ENCODE measurements at regions not wholly inside any gene's neighbourhood (a gene's known extent, or its start where the extent isn't known, plus 50 kb on each side); places are given as distances from the start of the nearest gene placed in this dataset.

- no peak for TF ChIP-seq ZFP3 (CRISPR knock-in tag; IDR thresholded peaks at IDR 0.05)
- TF ChIP-seq SNAI2 (CRISPR knock-in tag; IDR thresholded peaks at IDR 0.05), result no peak
- no peak for TF ChIP-seq CREB5 (CRISPR knock-in tag; IDR thresholded peaks at IDR 0.05; ENCODE audit: low read depth)
- TF ChIP-seq RARB (CRISPR knock-in tag; IDR thresholded peaks at IDR 0.05), result no peak
- TF ChIP-seq PPARA (CRISPR knock-in tag; IDR thresholded peaks at IDR 0.05; ENCODE audit: borderline replicate concordance), result no peak
- no peak for TF ChIP-seq ZNF70 (CRISPR knock-in tag; IDR thresholded peaks at IDR 0.05)
- TF ChIP-seq ESRRG (CRISPR knock-in tag; IDR thresholded peaks at IDR 0.05), result no peak
- TF ChIP-seq CSDC2 (CRISPR knock-in tag; IDR thresholded peaks at IDR 0.05), result no peak
- TF ChIP-seq ISL1 (CRISPR knock-in tag; IDR thresholded peaks at IDR 0.05), result no peak
- TF ChIP-seq ZC3H10 (CRISPR knock-in tag; IDR thresholded peaks at IDR 0.05), result no peak
Observed at GRCh38 chr5:17075236-17075635, 139.1 kb upstream of the MYO10 start.
